C4-2B (cell line): ENCODE measurements at regions not wholly inside any gene's neighbourhood (a gene's known extent, or its start where the extent isn't known, plus 50 kb on each side); places are given as distances from the start of the nearest gene placed in this dataset.

Experiments used
- CTCF ChIP-seq: fragments of 450-650 bp; conservative IDR thresholded peaks from 2 replicates; pipeline ENCODE4 v1.5.1; 2017; ENCODE audit warnings: mild to moderate bottlenecking
- ZFX ChIP-seq: fragments of 450-650 bp; IDR thresholded peaks from 2 replicates; pipeline ENCODE4 v1.6.1; 2017

GRCh38 chr2:59662127-59662861 lies 891.2 kb downstream of the BCL11A start:
- TF ChIP-seq CTCF (no peak), ZFX (no peak)
